GM21717 (cell line): ENCODE measurements at regions not wholly inside any gene's neighbourhood (a gene's known extent, or its start where the extent isn't known, plus 50 kb on each side); places are given as distances from the start of the nearest gene placed in this dataset.
"Not testable (repeated sequence)": the region's sequence is repeated elsewhere in the genome, so short reads cannot be mapped to it uniquely, and the experiment has no call there.

ENCODE experiments used
- ATAC-seq: cut with Tn5 transposase; IDR thresholded peaks from one replicate; pipeline ENCODE4 v1.9.1; 2021; ENCODE audit warnings: mild to moderate bottlenecking, moderate library complexity; ENCODE audit not compliant: unreplicated experiment

GRCh38 chr10:111261081-111261615, 184.3 kb downstream of the ADRA2A start:
- ATAC-seq = no peak

GRCh38 chr10:111265341-111265740, 188.5 kb downstream of the ADRA2A start:
- no peak for ATAC-seq

- ATAC-seq = no peak
These were observed 189.3 kb downstream of the ADRA2A start for GRCh38 chr10:111266165-111266564.

GRCh38 chr10:111267673-111268072, 190.8 kb downstream of the ADRA2A start:
- no peak for ATAC-seq

- ATAC-seq = no peak
These were observed 196.4 kb downstream of the ADRA2A start for GRCh38 chr10:111273235-111273634.

- ATAC-seq = no peak
These were observed 196.8 kb downstream of the ADRA2A start for GRCh38 chr10:111273635-111274034.

- no peak for ATAC-seq
These were observed 198.3 kb downstream of the ADRA2A start for GRCh38 chr10:111275091-111275490.

- no peak for ATAC-seq
These were observed 200.8 kb downstream of the ADRA2A start for GRCh38 chr10:111277661-111278060.

GRCh38 chr10:111278266-111278665, 201.4 kb downstream of the ADRA2A start:
- ATAC-seq = no peak

GRCh38 chr10:111281516-111281915, 204.7 kb downstream of the ADRA2A start:
- no peak for ATAC-seq

GRCh38 chr10:111289461-111289860, 212.6 kb downstream of the ADRA2A start:
- no peak for ATAC-seq

- ATAC-seq = no peak
These were observed 213.8 kb downstream of the ADRA2A start for GRCh38 chr10:111290649-111291048.

GRCh38 chr10:111295788-111296187, 219.0 kb downstream of the ADRA2A start:
- ATAC-seq = no peak

GRCh38 chr10:111297351-111297848, 220.6 kb downstream of the ADRA2A start:
- ATAC-seq = no peak

GRCh38 chr10:111298031-111298430, 221.2 kb downstream of the ADRA2A start:
- no peak for ATAC-seq

GRCh38 chr10:111299037-111299436, 222.2 kb downstream of the ADRA2A start:
- no peak for ATAC-seq

GRCh38 chr10:111303887-111304286, 227.1 kb downstream of the ADRA2A start:
- no peak for ATAC-seq

- no peak for ATAC-seq
These were observed 239.9 kb downstream of the ADRA2A start for GRCh38 chr10:111316722-111317212.

GRCh38 chr10:111319866-111320265, 243.0 kb downstream of the ADRA2A start:
- ATAC-seq = no peak

- ATAC-seq = no peak
These were observed 246.6 kb downstream of the ADRA2A start for GRCh38 chr10:111323389-111323966.

- ATAC-seq = not testable (repeated sequence)
These were observed 255.3 kb downstream of the ADRA2A start for GRCh38 chr10:111332174-111332573.

- no peak for ATAC-seq
These were observed 259.0 kb downstream of the ADRA2A start for GRCh38 chr10:111335826-111336225.

GRCh38 chr10:111338035-111338434, 261.2 kb downstream of the ADRA2A start:
- ATAC-seq = peak; percentile 32
